ENCODE measurements at regions not wholly inside any gene's neighbourhood (a gene's known extent, or its start where the extent isn't known, plus 50 kb on each side); places are given as distances from the start of the nearest gene placed in this dataset.

DNA sequence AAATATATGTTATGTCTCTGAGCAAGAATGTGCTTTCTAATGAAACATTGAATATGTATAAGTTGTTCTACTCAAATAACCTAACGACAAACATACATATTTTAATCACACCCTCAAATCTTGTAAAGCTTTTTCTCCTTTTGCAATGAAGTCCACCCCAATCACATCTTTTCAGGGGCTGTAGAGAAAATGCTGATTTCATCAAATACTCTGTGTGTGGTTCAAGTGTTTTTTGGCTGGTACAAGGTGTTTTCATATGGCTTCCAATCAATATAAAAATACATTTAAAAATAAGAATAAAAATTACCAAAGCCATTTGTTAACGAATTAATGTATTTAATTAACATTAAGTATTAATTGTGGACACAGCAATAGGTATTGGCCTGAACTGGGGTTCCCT lies 57.2 kb upstream of the TMEM196 start:
- TF ChIP-seq, protein P1, sequence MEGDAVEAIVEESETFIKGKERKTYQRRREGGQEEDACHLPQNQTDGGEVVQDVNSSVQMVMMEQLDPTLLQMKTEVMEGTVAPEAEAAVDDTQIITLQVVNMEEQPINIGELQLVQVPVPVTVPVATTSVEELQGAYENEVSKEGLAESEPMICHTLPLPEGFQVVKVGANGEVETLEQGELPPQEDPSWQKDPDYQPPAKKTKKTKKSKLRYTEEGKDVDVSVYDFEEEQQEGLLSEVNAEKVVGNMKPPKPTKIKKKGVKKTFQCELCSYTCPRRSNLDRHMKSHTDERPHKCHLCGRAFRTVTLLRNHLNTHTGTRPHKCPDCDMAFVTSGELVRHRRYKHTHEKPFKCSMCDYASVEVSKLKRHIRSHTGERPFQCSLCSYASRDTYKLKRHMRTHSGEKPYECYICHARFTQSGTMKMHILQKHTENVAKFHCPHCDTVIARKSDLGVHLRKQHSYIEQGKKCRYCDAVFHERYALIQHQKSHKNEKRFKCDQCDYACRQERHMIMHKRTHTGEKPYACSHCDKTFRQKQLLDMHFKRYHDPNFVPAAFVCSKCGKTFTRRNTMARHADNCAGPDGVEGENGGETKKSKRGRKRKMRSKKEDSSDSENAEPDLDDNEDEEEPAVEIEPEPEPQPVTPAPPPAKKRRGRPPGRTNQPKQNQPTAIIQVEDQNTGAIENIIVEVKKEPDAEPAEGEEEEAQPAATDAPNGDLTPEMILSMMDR (IDR thresholded peaks at IDR 0.05; ENCODE audit: low read depth, low read length): no peak
- TF ChIP-seq EZH2phosphoT487 (IDR thresholded peaks at IDR 0.05; ENCODE audit: low read depth): no peak

All from OCI-LY3 (cell line).